MM.1S (cell line): ENCODE measurements at regions not wholly inside any gene's neighbourhood (a gene's known extent, or its start where the extent isn't known, plus 50 kb on each side); places are given as distances from the start of the nearest gene placed in this dataset.
"Not testable (repeated sequence)": the region's sequence is repeated elsewhere in the genome, so short reads cannot be mapped to it uniquely, and the experiment has no call there.

Source experiments
- DNase-seq: peaks from one replicate; pipeline ENCODE4 v3.0.0-alpha.2; 2015
- H2AFZ ChIP-seq: fragments of 300-600 bp; sonication (generic); 2 replicates; pipeline ENCODE4 v1.6.0; 2016; ENCODE audit warnings: antibody characterized with exemption, low read length
- H3F3A ChIP-seq: fragments of 300-600 bp; sonication (generic); 2 replicates; pipeline ENCODE4 v1.6.1; 2016; ENCODE audit warnings: mild to moderate bottlenecking, antibody characterized with exemption, low read length, moderate library complexity, mixed read lengths; ENCODE audit not compliant: insufficient read depth
- H3K27ac ChIP-seq: fragments of 300-600 bp; sonication (generic); 2 replicates; pipeline ENCODE4 v1.5.1; 2016; ENCODE audit warnings: mild to moderate bottlenecking, low read length
- H3K27me3 ChIP-seq: fragments of 300-600 bp; sonication (generic); replicated peaks from 2 replicates; pipeline ENCODE4 v1.6.0; 2016; ENCODE audit warnings: low read length; ENCODE audit not compliant: insufficient read depth
- H3K36me3 ChIP-seq: fragments of 300-600 bp; sonication (generic); replicated peaks from 2 replicates; pipeline ENCODE4 v1.6.1; 2016; ENCODE audit warnings: mild to moderate bottlenecking, low read length, mixed read lengths; ENCODE audit not compliant: insufficient read depth
- H3K4me1 ChIP-seq: fragments of 300-600 bp; sonication (generic); 2 replicates; pipeline ENCODE4 v1.6.1; 2016; ENCODE audit warnings: low read length, mixed read lengths
- H3K4me2 ChIP-seq: fragments of 300-600 bp; sonication (generic); 2 replicates; pipeline ENCODE4 v1.6.0; 2016; ENCODE audit warnings: low read depth, low read length
- H3K4me3 ChIP-seq: fragments of 300-600 bp; sonication (generic); 2 replicates; pipeline ENCODE4 v1.5.1; 2016; ENCODE audit warnings: low read length, mixed read lengths
- H3K79me2 ChIP-seq: fragments of 300-600 bp; sonication (generic); 2 replicates; pipeline ENCODE4 v1.6.1; 2016; ENCODE audit warnings: mixed run types, low read length, mixed read lengths
- H3K9ac ChIP-seq: fragments of 300-600 bp; sonication (generic); 2 replicates; pipeline ENCODE4 v1.6.1; 2016; ENCODE audit warnings: low read length, mixed read lengths
- H3K9me2 ChIP-seq: fragments of 300-600 bp; sonication (generic); replicated peaks from 2 replicates; pipeline ENCODE4 v1.6.1; 2016; ENCODE audit warnings: mild to moderate bottlenecking, low read length, mixed read lengths; ENCODE audit not compliant: insufficient read depth
- H3K9me3 ChIP-seq: fragments of 300-600 bp; sonication (generic); replicated peaks from 2 replicates; pipeline ENCODE4 v1.6.1; 2016; ENCODE audit warnings: mild to moderate bottlenecking, low read length, mixed read lengths; ENCODE audit not compliant: insufficient read depth
- H4K20me1 ChIP-seq: fragments of 300-600 bp; sonication (generic); 2 replicates; pipeline ENCODE4 v1.6.1; 2016; ENCODE audit warnings: mild to moderate bottlenecking, low read length, moderate library complexity, mixed read lengths; ENCODE audit not compliant: insufficient read depth
- CTCF ChIP-seq: fragments of 300-600 bp; sonication (generic); IDR thresholded peaks from 2 replicates; pipeline ENCODE4 v1.5.1; 2016; ENCODE audit warnings: antibody characterized with exemption, low read length, mixed read lengths
- EZH2 ChIP-seq: fragments of 300-600 bp; sonication (generic); optimal IDR thresholded peaks from 2 replicates; pipeline ENCODE3; 2017; ENCODE audit warnings: low read depth, mild to moderate bottlenecking, antibody characterized with exemption, low read length, mixed read lengths
- EZH2phosphoT487 ChIP-seq: fragments of 300-600 bp; sonication (generic); IDR thresholded peaks from 2 replicates; pipeline ENCODE4 v1.6.1; 2018; ENCODE audit warnings: antibody characterized with exemption, low read length

GRCh38 chr12:83932011-83932410, 980.6 kb downstream of the SLC6A15 start:
- Histone ChIP-seq H3K36me3 (no peaks in the 10 kb centered on the region), H2AFZ (no peak overlapping the region)

GRCh38 chr12:83931451-83931850, 981.1 kb downstream of the SLC6A15 start:
- no peak overlapping the region for H2AFZ ChIP-seq
- no peak overlapping the region for H3K4me3 ChIP-seq
- no peak for TF ChIP-seq EZH2phosphoT487
- no peak for TF ChIP-seq EZH2
- TF ChIP-seq CTCF: no peak
- no peaks in the 10 kb centered on the region for H4K20me1 ChIP-seq
- no peak overlapping the region for H3K4me2 ChIP-seq
- no peaks in the 10 kb centered on the region for H3K4me1 ChIP-seq
- no peaks in the 10 kb centered on the region for H3K9me3 ChIP-seq
- no peaks in the 10 kb centered on the region for H3K36me3 ChIP-seq
- H3K9ac ChIP-seq: no peak overlapping the region
- no peak overlapping the region for H3K27ac ChIP-seq
- H3K27me3 ChIP-seq: no peaks in the 10 kb centered on the region
- H3F3A ChIP-seq: no peaks in the 10 kb centered on the region
- H3K79me2 ChIP-seq: no peaks in the 10 kb centered on the region
- no peaks in the 10 kb centered on the region for H3K9me2 ChIP-seq
- no peak for DNase-seq

More at GRCh38 chr12:83932011-83932410, 980.6 kb downstream of the SLC6A15 start:
- Histone ChIP-seq H3K4me3 (no peak overlapping the region), H3K9me3 (no peaks in the 10 kb centered on the region), H3K27me3 (no peaks in the 10 kb centered on the region), H3F3A (no peaks in the 10 kb centered on the region), H3K9me2 (no peaks in the 10 kb centered on the region), H4K20me1 (no peaks in the 10 kb centered on the region), H3K27ac (no peak overlapping the region), H3K4me2 (no peak overlapping the region), H3K4me1 (no peaks in the 10 kb centered on the region), H3K79me2 (no peaks in the 10 kb centered on the region), H3K9ac (no peak overlapping the region)
- no peak for TF ChIP-seq EZH2phosphoT487
- TF ChIP-seq CTCF: no peak
- no peak for TF ChIP-seq EZH2
- no peak for DNase-seq

GRCh38 chr12:83929792-83930191, 982.8 kb downstream of the SLC6A15 start:
- H3K9me3 ChIP-seq, H3F3A ChIP-seq, H3K79me2 ChIP-seq, H3K9ac ChIP-seq, H3K4me1 ChIP-seq, H3K9me2 ChIP-seq, H3K27ac ChIP-seq, H3K27me3 ChIP-seq, H3K4me2 ChIP-seq, H2AFZ ChIP-seq, H3K4me3 ChIP-seq, H4K20me1 ChIP-seq, DNase-seq, H3K36me3 ChIP-seq: not testable (repeated sequence)

- Histone ChIP-seq H3K27me3 (no peaks in the 10 kb centered on the region), H4K20me1 (no peaks in the 10 kb centered on the region), H3K9me2 (no peaks in the 10 kb centered on the region), H3K79me2 (no peaks in the 10 kb centered on the region), H3K36me3 (no peaks in the 10 kb centered on the region), H3K4me1 (no peaks in the 10 kb centered on the region), H3K9me3 (no peaks in the 10 kb centered on the region), H3F3A (no peaks in the 10 kb centered on the region), H2AFZ (no peak overlapping the region), H3K27ac (no peak overlapping the region), H3K4me2 (no peak overlapping the region), H3K9ac (no peak overlapping the region), H3K4me3 (no peak overlapping the region)
- no peak for TF ChIP-seq EZH2
- TF ChIP-seq EZH2phosphoT487: no peak
- TF ChIP-seq CTCF: no peak
- no peak for DNase-seq
Measured at GRCh38 chr12:83920821-83921547, 991.6 kb downstream of the SLC6A15 start.
